Mucosa of rectum (tissue), 2 donors: ENCODE measurements at regions not wholly inside any gene's neighbourhood (a gene's known extent, or its start where the extent isn't known, plus 50 kb on each side); places are given as distances from the start of the nearest gene placed in this dataset.

Experiments used
- H3K27ac ChIP-seq, 2 donors: one replicate each; pipeline ENCODE4 v1.7.0; 2013; ENCODE audit warnings: inconsistent platforms in 2 of 2, low read depth in 2 of 2, low read length in 2 of 2
- H3K27me3 ChIP-seq, 2 donors: one replicate each; pipeline ENCODE4 v1.7.0; 2013; ENCODE audit warnings: low read length in 2 of 2; ENCODE audit not compliant: control insufficient read depth in 2 of 2, insufficient read depth in 2 of 2
- H3K36me3 ChIP-seq, 2 donors: one replicate each; pipeline ENCODE4 v1.7.0; 2013; ENCODE audit warnings: low read length in 2 of 2; ENCODE audit not compliant: control insufficient read depth in 2 of 2, insufficient read depth in 2 of 2
- H3K4me1 ChIP-seq, 2 donors: one replicate each; pipeline ENCODE4 v1.7.0; 2013; ENCODE audit warnings: low read length in 2 of 2, mild to moderate bottlenecking in 1 of 2; ENCODE audit not compliant: control insufficient read depth in 2 of 2, insufficient read depth in 2 of 2
- H3K4me3 ChIP-seq, 2 donors: one replicate each; pipeline ENCODE4 v1.7.0; 2013; ENCODE audit warnings: low read length in 2 of 2
- H3K9ac ChIP-seq, 2 donors: one replicate each; pipeline ENCODE4 v1.7.0; 2013; ENCODE audit warnings: low read length in 2 of 2, low read depth in 1 of 2, mild to moderate bottlenecking in 1 of 2
- H3K9me3 ChIP-seq, 2 donors: one replicate each; pipeline ENCODE4 v1.7.0; 2013; ENCODE audit warnings: low read length in 2 of 2; ENCODE audit not compliant: control insufficient read depth in 2 of 2
- donor health status: healthy.
- donor health status: Normal muscosa, but diverticular disease.

DNA sequence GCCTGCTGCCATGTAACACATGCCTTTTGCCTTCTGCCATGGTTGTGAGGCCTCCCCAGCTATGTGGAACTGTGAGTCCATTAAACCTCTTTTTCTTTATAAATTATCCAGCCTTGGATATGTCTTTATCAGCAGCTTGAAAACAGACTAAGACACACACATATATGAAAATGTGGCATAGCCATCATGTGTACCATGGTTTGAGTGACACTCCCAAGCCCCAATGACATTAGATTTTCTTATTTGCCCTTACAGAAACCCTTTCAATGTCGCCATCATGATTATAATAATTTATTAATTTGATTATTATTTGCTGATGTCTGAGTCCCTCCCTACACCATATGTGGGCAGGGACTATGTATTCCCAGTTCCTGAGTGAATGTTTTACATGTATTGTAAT is 63.5 kb upstream of the FGGY start:
- Histone ChIP-seq H3K27ac (no peak overlapping the region), H3K9ac (no peak overlapping the region), H3K9me3 (no peaks in the 10 kb centered on the region), H3K27me3 (no peaks in the 10 kb centered on the region), H3K4me1 (peaks cover 0 to 3% of the 10 kb centered on the region in 2 donors), H3K36me3 (no peaks in the 10 kb centered on the region), H3K4me3 (no peak overlapping the region)

DNA sequence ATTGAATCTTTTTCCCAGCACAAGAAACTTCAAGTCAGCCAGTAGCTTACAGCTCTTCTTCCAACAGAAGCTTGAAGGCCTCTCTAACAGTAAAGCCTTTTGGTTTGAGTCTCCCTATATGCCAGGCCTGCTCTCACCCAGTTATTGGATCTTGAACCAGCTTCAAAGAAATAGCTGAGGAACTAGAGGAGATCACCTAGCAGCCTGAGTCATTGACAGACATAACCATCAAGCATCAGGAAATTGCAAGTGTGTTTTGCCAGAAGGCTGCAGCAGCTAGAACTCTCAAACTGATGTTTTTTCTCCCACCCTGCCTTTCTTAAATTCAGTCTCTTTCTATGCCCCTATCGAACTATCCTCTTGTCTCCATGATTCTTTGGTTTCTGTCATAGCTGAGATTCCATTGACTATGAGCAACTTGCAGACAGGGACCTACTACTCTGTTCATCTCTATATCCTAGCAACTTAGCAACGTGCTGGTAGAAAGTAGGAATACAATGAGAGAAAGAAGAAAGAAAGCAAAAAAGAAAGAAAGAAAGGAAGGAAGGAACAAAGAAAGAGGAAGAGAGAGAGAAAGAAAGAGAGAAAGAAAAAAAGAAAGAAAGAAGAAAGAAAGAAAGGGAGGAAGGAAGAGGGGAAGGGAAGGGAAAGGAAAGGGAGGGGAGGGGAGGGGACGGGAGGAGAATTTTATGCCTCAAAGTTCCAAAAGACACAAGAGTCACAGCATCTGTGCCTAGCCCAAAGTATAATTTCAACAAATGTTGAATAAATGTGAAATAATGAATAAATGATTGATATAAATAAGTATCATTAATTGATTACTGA is 60.0 kb upstream of the FGGY start:
- H3K36me3 ChIP-seq, result no peaks in the 10 kb centered on the region
- H3K9ac ChIP-seq, result no peak overlapping the region
- peaks cover 0 to 3% of the 10 kb centered on the region in 2 donors for H3K4me1 ChIP-seq
- no peak overlapping the region for H3K27ac ChIP-seq
- no peaks in the 10 kb centered on the region for H3K27me3 ChIP-seq
- no peak overlapping the region for H3K4me3 ChIP-seq
- H3K9me3 ChIP-seq, result no peaks in the 10 kb centered on the region

DNA sequence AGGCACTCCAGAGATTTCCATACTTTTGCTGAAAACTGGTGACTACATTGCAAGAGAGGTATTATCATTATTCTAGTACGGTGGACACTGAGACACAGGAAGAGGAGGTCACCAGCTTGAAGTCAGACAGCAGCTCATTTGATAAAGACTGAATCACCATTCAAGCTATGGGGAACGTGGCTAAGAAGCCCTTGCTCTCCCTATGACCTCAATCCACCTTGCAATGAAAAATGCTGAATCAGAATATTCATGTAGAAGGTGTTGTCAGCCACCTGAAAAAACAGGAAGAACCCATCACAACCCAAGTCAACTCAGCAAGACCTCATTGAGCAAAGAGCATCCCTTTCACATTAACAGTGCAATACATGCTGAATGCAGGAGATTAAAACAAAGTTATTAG is 59.0 kb upstream of the FGGY start:
- H3K9ac ChIP-seq, result no peak overlapping the region
- peaks cover 0 to 3% of the 10 kb centered on the region in 2 donors for H3K4me1 ChIP-seq
- no peaks in the 10 kb centered on the region for H3K9me3 ChIP-seq
- no peaks in the 10 kb centered on the region for H3K36me3 ChIP-seq
- H3K27me3 ChIP-seq, result no peaks in the 10 kb centered on the region
- no peak overlapping the region for H3K4me3 ChIP-seq
- H3K27ac ChIP-seq, result no peak overlapping the region

DNA sequence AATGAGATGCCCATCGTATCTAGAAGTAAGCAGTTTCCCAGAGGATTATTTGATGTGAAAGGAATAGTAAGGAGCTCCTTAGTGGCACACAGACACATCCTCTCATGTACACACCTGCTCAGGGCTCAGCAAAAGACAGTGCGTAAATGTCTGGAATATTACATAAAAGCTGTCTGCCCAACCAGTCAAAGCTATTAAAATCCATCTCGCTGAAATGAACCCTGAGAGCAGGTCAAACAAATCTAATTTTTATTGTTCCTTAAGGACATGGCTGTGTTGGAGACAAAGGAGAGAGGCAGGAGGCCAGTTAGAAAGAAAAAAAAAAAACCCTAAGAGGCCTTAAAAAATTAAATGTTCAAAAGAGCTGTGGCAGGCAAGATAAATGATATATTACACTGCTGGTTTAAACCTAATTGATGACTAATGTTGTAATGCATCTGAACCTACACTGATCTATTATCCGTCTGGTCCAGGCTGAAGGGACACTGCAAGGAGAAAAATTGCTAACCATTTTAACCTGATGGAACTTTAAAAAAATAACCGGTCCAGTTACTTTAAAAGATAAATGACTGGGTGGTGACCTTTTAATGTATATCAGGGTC is 58.5 kb upstream of the FGGY start:
- H3K4me3 ChIP-seq, result no peak overlapping the region
- no peaks in the 10 kb centered on the region for H3K36me3 ChIP-seq
- peaks cover 0 to 3% of the 10 kb centered on the region in 2 donors for H3K4me1 ChIP-seq
- H3K27me3 ChIP-seq, result no peaks in the 10 kb centered on the region
- H3K27ac ChIP-seq, result no peak overlapping the region
- H3K9me3 ChIP-seq, result no peaks in the 10 kb centered on the region
- no peak overlapping the region for H3K9ac ChIP-seq

DNA sequence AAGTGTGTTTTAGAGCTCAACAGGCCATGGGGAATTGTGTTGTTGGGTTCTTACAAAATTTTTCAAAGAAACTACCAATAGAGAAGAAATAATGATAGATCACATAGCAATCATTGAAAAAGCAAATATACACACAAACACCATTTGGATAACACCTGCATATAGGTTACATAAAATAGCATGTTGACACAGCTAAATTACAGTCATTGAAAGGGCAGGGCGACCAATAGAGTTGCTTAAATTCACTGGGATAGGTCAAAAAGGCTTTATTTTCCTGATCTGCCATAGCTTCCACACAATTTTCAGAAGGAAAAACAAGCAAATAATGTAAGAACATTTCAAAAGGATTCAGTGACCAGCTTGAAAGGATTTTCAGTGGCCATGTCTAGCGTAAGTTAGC is 57.9 kb upstream of the FGGY start:
- no peaks in the 10 kb centered on the region for H3K36me3 ChIP-seq
- H3K9me3 ChIP-seq, result no peaks in the 10 kb centered on the region
- H3K4me3 ChIP-seq, result no peak overlapping the region
- H3K9ac ChIP-seq, result no peak overlapping the region
- H3K4me1 ChIP-seq, result peaks cover 0 to 3% of the 10 kb centered on the region in 2 donors
- H3K27ac ChIP-seq, result no peak overlapping the region
- no peaks in the 10 kb centered on the region for H3K27me3 ChIP-seq

DNA sequence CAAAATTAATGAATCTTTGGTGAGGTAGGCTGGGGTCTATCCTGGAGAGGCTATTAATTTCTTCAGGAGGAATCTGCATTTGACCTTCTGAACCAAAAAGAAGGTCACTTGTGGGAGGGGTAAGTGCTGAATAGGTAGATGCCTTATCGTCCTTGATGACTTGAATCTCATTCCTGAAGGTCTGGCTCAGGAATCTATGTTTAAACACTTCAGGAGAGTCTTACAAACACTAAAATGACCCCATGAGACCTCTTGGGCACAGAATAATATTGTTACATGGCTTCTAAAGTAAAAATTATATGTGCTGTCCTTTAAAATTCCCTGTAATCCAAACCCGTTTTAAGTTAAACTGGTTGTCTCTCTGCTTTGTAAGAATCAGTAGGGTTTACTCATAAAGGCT is 55.0 kb upstream of the FGGY start:
- Histone ChIP-seq H3K4me3 (no peak overlapping the region), H3K27ac (no peak overlapping the region), H3K4me1 (peaks cover 0 to 3% of the 10 kb centered on the region in 2 donors), H3K27me3 (no peaks in the 10 kb centered on the region), H3K9ac (no peak overlapping the region), H3K9me3 (no peaks in the 10 kb centered on the region), H3K36me3 (no peaks in the 10 kb centered on the region)

DNA sequence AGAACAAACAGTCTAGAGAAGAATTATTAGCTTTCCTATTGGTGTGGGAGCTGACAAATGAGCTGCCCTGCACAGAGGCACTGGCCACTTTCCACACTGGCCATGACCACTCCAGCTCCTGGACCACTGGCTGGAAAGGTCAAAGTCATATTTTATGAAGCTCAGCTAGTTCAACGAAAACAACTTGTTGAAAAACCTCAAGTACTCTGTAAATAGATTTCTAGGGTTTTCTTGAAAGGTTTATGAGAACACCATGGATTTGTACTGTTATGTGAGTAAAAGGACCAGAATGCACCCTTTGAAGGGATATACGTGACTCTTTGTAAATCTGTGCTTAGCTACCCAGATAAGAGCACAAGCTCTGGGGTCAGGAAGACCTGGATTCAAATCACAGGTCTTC is 54.5 kb upstream of the FGGY start:
- Histone ChIP-seq H3K9me3 (no peaks in the 10 kb centered on the region), H3K27me3 (no peaks in the 10 kb centered on the region), H3K4me3 (no peak overlapping the region), H3K27ac (no peak overlapping the region), H3K9ac (no peak overlapping the region), H3K36me3 (no peaks in the 10 kb centered on the region), H3K4me1 (peaks cover 0 to 3% of the 10 kb centered on the region in 2 donors)

DNA sequence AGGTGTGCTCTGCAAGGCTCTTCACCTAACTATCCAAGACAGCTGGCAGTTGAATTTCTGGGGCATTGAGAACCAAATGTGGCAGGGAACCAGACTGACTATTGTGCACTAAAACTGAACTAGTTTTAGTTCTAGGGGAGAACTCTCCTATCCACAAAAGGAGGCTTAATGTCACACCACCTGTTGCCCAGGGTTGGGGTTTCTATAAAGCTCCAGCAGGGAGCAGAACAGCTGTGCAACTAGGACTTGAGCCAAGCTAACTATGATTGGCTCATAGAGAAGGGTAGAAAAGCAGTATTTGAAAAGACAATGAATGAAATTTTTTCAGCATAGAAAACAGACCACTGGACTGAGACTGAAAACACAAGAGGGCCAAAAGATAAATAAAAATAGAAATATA is 53.3 kb upstream of the FGGY start:
- H3K9ac ChIP-seq, result no peak overlapping the region
- no peaks in the 10 kb centered on the region for H3K27me3 ChIP-seq
- H3K4me1 ChIP-seq, result no peaks in the 10 kb centered on the region
- no peak overlapping the region for H3K4me3 ChIP-seq
- no peaks in the 10 kb centered on the region for H3K9me3 ChIP-seq
- no peak overlapping the region for H3K27ac ChIP-seq
- H3K36me3 ChIP-seq, result no peaks in the 10 kb centered on the region

DNA sequence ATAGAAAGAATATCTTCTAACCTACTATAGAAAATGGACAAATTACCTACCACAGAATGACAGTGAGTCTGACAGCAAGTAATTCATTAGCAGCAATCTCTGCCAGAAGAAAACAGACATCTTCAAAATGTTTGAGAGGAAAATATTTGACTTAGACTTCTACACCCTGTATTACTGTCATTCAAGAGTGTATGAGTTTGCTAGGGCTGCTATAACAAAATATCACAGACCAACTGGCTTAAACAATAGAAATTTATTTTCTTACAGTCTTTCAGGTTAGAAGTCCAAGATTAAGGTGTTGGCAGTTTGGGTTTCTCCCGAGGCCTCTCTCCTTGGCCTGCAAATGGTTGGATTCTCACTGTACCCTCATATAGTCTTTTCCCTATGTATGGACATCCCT is 52.9 kb upstream of the FGGY start:
- Histone ChIP-seq H3K9ac (no peak overlapping the region), H3K27me3 (no peaks in the 10 kb centered on the region), H3K4me1 (no peaks in the 10 kb centered on the region), H3K27ac (no peak overlapping the region), H3K9me3 (no peaks in the 10 kb centered on the region), H3K36me3 (no peaks in the 10 kb centered on the region), H3K4me3 (no peak overlapping the region)

DNA sequence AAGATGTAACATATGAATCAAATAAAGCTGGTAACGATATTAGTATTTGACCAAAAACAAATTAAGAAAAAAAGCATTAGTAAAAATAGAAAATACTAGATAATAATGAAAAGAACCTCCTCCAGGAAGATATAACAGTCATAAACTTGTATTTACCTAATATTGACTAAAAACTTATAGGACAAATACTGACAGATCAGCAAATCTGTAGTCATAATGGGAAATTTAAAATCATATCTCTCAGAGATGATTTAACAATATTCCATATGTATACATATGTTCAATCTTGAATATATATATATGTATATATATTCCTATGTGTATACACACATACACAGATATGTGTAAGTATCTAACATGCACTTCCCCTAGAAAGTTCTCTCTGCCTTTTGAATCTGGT is 52.0 kb upstream of the FGGY start:
- Histone ChIP-seq H3K27me3 (no peaks in the 10 kb centered on the region), H3K9me3 (no peaks in the 10 kb centered on the region), H3K4me1 (no peaks in the 10 kb centered on the region), H3K9ac (no peak overlapping the region), H3K27ac (no peak overlapping the region), H3K36me3 (no peaks in the 10 kb centered on the region), H3K4me3 (no peak overlapping the region)
